Right lobe of liver (tissue), 4 donors: ENCODE measurements at regions not wholly inside any gene's neighbourhood (a gene's known extent, or its start where the extent isn't known, plus 50 kb on each side); places are given as distances from the start of the nearest gene placed in this dataset.

Source experiments
- CTCF ChIP-seq, 4 donors: fragments of 200-600 bp in 3 of 4; fragments of 450-650 bp in 1 of 4; IDR thresholded peaks; one replicate each; pipeline versions ENCODE4 v1.5.1 to v1.8.0; 2016 to 2022; ENCODE audit warnings: antibody characterized with exemption in 4 of 4, mild to moderate bottlenecking in 2 of 4
- POLR2A ChIP-seq: fragments of 450-650 bp; IDR thresholded peaks from one replicate; pipeline ENCODE4 v1.6.1; 2017; ENCODE audit warnings: antibody characterized with exemption, mild to moderate bottlenecking
- donor health status: DM: no; HTN: no; CAD: no.
- donor health status: DM: no; HTN: no; CAD: no.
- donor health status: DM: no; HTN: yes; CAD: no.

- TF ChIP-seq CTCF (IDR thresholded peaks at IDR 0.05) (no peak), POLR2A (no peak)
Observed at GRCh38 chr20:24194143-24194542, 205.6 kb upstream of the GGTLC1 start.
